WI38 (cell line): ENCODE measurements at regions not wholly inside any gene's neighbourhood (a gene's known extent, or its start where the extent isn't known, plus 50 kb on each side); places are given as distances from the start of the nearest gene placed in this dataset.

Experiments
- H3K4me3 ChIP-seq: 2 replicates; pipeline ENCODE4 v1.5.1; 2011; ENCODE audit warnings: low read depth, mild to moderate bottlenecking, control low read depth, low read length
- TF ChIP-seq, protein P1 (sequence below): IDR thresholded peaks from 2 replicates; pipeline ENCODE4 v1.5.1; 2012; ENCODE audit warnings: low read depth, mild to moderate bottlenecking, control low read depth, low read length

DNA sequence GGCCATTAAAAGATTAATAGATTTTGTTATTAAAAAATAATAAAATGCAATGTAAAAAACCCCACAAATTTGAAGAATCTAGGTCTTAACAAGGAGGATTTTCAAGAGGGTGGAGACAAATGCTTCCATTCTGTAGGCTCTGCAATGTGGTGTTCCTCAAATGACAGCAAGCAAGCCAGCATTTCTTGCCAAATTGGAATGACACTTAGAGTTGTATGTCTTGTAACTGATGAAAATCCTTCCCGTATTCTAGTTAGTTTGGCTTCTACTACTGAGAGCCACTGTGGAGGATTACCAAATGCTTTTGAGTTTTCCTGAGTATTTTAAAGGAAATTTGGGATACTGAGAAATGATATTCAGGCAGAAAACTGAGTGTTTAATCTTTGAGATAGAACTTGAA, 1225.5 kb upstream of the CITED2 start:
- H3K4me3 ChIP-seq: no peak overlapping the region
- TF ChIP-seq, protein P1, sequence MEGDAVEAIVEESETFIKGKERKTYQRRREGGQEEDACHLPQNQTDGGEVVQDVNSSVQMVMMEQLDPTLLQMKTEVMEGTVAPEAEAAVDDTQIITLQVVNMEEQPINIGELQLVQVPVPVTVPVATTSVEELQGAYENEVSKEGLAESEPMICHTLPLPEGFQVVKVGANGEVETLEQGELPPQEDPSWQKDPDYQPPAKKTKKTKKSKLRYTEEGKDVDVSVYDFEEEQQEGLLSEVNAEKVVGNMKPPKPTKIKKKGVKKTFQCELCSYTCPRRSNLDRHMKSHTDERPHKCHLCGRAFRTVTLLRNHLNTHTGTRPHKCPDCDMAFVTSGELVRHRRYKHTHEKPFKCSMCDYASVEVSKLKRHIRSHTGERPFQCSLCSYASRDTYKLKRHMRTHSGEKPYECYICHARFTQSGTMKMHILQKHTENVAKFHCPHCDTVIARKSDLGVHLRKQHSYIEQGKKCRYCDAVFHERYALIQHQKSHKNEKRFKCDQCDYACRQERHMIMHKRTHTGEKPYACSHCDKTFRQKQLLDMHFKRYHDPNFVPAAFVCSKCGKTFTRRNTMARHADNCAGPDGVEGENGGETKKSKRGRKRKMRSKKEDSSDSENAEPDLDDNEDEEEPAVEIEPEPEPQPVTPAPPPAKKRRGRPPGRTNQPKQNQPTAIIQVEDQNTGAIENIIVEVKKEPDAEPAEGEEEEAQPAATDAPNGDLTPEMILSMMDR: no peak

DNA sequence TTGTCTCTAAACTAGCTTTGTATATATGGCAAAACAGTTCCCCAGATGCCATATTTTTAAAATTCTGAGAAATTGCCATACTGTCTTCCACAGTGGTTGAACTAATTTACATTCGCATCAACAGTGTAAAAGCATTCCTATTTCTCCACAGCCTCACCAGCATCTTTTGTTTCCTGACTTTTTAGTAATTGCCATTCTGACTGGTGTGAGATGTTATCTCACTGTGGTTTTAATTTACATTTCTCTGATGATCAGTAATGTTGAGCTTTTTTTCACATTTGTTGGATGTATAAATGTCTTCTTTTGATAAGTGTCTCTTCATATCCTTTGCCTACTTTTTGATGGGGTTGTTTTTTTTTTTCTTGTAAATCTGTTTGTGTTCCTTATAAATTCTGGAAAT, 1222.7 kb upstream of the CITED2 start:
- TF ChIP-seq, protein P1: no peak
- no peak overlapping the region for H3K4me3 ChIP-seq

DNA sequence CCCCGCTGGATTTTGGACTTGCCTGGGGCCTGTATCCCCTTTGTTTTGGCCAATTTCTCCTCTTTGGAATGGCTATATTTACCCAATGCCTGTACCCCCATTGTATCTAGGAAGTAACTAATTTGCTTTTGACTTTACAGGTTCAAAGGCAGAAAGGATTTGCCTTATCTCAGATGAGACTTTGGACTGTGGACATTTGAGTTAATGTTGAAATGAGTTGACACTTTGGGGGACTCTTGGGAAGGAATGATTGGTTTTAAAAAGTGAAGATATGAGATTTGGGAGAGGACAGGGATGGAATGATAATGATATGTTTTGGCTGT, 1220.3 kb upstream of the CITED2 start:
- TF ChIP-seq, protein P1: no peak
- no peak overlapping the region for H3K4me3 ChIP-seq

DNA sequence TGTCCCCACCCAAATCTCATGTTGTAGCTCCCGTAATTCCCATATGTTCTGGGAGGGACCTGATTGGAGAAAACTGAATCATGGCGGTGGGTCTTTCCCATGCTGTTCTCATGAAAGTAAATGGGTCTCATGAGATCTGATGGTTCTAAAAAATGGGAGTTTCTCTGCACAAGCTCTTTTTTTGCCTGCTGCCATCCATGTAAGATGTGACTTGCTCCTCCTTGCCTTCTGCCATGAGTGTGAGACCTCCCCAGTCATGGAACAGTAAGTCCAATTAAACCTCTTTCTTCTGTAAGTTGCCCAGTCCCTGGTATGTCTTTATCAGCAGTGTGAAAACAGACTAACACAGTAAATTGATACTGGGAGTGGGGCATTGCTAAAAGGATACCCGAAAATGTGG, 1218.4 kb upstream of the CITED2 start:
- H3K4me3 ChIP-seq: no peak overlapping the region
- TF ChIP-seq, protein P1: no peak

DNA sequence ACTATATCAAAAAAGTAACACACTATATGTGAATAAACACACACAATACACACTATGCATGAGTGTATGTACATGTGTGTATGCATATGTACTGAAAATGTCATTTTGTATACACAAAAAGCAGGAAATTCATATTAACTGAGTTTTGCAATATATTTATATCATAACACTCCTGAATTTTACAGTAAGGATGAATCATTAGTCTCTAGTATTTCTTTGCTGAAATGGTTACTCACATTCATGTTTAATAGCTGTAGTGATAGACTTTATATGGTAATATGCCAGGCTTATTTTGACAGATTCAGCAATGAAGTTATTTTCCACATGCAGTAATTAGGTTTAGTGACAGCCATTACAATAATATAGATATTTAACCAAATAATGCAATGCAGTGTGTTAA, 1216.2 kb upstream of the CITED2 start:
- TF ChIP-seq, protein P1: no peak

DNA sequence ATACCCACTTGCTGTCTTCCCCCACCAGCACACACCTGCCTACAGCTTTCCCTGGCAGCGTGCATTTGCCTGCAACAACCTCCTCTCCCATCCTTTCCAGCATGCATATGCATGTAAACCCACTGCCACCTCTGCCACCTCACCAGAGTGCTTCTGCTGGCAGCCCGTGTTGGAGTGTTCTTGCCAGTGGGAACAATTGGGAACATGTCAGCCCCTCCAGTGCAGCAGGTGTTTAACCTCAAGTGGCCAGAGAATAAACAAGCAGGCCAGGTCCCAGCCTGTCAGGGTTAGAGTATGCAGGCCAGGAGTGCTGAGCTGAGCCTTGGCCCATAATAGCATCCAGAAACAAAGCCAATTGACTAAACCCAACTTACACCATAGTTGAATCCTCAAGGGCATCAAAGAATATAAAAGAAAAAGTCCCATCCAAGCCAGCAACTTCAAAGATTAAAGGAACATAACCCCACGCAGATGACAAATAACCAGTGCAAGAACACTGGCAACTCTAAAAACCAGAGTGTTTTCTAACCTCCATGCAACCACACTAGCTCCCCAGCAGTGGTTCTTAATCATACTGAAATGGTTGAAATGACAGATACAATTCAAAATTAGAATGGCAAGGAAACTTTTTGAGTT, 1212.1 kb upstream of the CITED2 start:
- TF ChIP-seq, protein P1: no peak
- no peak overlapping the region for H3K4me3 ChIP-seq

More for the DNA sequence above, 1216.2 kb upstream of the CITED2 start:
- H3K4me3 ChIP-seq: no peak overlapping the region

DNA sequence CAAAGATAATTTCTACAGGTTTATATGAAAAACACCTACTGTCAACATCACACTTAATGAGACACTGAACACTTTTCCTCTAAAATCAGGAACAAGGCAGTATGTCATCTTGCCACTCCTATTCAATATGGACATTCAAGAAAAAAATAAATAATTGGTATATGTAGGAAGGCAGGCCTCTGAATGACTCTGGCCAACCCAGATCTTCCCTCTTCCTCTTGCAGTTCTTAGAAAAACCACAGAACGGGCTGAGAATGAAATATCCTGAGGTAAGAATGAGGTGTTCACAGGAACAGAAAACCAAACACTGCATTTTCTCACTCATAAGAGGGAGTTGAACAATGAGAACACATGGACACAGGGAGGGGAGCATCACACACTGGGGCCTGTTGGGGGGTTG, 1207.2 kb upstream of the CITED2 start:
- TF ChIP-seq, protein P1: no peak
- H3K4me3 ChIP-seq: no peak overlapping the region
